ENCODE measurements at regions not wholly inside any gene's neighbourhood (a gene's known extent, or its start where the extent isn't known, plus 50 kb on each side); places are given as distances from the start of the nearest gene placed in this dataset.

DNA sequence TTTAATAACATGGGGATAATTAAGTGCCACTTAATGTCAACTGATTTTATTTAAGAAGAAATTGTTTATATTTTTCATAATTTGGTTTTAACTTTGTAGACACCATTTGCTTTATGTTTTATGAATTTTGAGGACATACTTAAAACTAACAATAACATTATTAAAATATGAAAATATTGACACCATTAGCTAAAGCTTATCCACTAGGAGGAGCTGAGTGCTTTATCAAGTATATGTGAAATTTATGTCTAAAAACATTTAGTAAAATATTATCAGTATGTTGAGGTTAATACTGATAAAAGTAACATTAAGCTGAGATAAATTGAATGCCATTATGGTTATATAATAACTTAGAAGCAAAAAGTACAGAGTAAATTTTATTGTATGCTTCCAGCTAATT, 622.1 kb downstream of the ARL4A start (continued):
- TF ChIP-seq KLF5 (IDR thresholded peaks at IDR 0.05; ENCODE audit: partially characterized antibody) (no peak), DPF2 (IDR thresholded peaks at IDR 0.05) (no peak), SUZ12 (IDR thresholded peaks at IDR 0.05; ENCODE audit: unreplicated experiment) (no peak), ESRRA (IDR thresholded peaks at IDR 0.05; ENCODE audit: low read length) (no peak), ATF2 (IDR thresholded peaks at IDR 0.05; ENCODE audit: low read length) (no peak), IRF3 (IDR thresholded peaks at IDR 0.05) (no peak)
- TF ChIP-seq, protein P1, sequence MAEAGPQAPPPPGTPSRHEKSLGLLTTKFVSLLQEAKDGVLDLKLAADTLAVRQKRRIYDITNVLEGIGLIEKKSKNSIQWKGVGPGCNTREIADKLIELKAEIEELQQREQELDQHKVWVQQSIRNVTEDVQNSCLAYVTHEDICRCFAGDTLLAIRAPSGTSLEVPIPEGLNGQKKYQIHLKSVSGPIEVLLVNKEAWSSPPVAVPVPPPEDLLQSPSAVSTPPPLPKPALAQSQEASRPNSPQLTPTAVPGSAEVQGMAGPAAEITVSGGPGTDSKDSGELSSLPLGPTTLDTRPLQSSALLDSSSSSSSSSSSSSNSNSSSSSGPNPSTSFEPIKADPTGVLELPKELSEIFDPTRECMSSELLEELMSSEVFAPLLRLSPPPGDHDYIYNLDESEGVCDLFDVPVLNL (IDR thresholded peaks at IDR 0.05; ENCODE audit: low read depth, low read length): no peak

DNA sequence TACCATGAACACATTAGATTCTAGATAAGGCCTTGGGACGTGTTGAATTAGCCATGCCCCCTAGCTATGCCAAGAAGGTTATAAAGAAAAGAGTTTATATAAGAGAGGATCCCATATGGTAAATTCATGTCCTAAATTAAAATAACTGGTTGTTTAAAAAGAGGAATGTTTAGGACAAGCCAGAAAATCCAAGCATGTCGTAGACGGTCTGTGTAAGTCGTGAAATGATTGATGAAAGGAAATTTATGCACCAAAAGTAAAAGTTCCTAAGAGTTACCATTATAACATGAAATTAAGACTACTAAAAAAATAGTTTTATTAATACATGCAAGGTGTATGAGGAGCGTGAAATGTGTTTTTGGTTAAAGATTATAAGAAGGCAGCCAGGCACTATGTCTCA, 624.9 kb downstream of the ARL4A start:
- Histone ChIP-seq H3K4me2 (ENCODE audit: control insufficient read depth, insufficient read depth) (no peak overlapping the region), H3K4me3 (no peak overlapping the region), H3K79me2 (ENCODE audit: control insufficient read depth, insufficient read depth, low read length) (no peaks in the 10 kb centered on the region), H4K20me1 (ENCODE audit: control insufficient read depth, insufficient read depth) (no peaks in the 10 kb centered on the region), H3K9me3 (replicated peaks; ENCODE audit: control insufficient read depth, insufficient read depth, low read length) (no peaks in the 10 kb centered on the region), H3K27ac (ENCODE audit: control insufficient read depth, insufficient read depth) (no peak overlapping the region), H3K27me3 (replicated peaks in 1 of 2; ENCODE audit: control insufficient read depth in 2 of 2, insufficient read depth in 2 of 2, low read length in 1 of 2) (no peaks in the 10 kb centered on the region), H3K4me1 (ENCODE audit: control insufficient read depth, insufficient read depth, low read length) (no peaks in the 10 kb centered on the region), H3K36me3 (ENCODE audit: control insufficient read depth in 2 of 2, insufficient read depth in 2 of 2, low read length in 1 of 2) (no peaks in the 10 kb centered on the region), H3K9ac (ENCODE audit: control insufficient read depth, insufficient read depth, low read length) (no peak overlapping the region), H2AFZ (ENCODE audit: control insufficient read depth, low read depth, low read length) (no peak overlapping the region)
- 24% methylated on average over 5 of the region's 5 CpGs for WGBS (ENCODE audit: insufficient coverage, insufficient replicate concordance, low lambda C conversion rate, missing lambda C conversion rate)
- intact Hi-C loops (cut with micrococcal nuclease; ENCODE audit: unreplicated experiment) (no loop called here), in situ Hi-C loops (cut with MboI) (no loop called here)
- ChIA-PET POLR2A (no interaction called here), SMC1A (ENCODE audit: uncharacterized antibody, unreplicated experiment) (no interaction called here), CTCF (no interaction called here), RAD21 (ENCODE audit: unreplicated experiment) (no interaction called here)
- DNase-seq (ENCODE audit: low read depth, low spot score) (no peak), ATAC-seq (no peak), FAIRE-seq (no peak)
- no TSS peak for BruUV-seq (replicated peaks)
- TF ChIP-seq CBFB (IDR thresholded peaks at IDR 0.05; ENCODE audit: low read depth): no peak
- TF ChIP-seq CHD2 (IDR thresholded peaks at IDR 0.05; ENCODE audit: borderline replicate concordance, low read depth, low read length): no peak
- no peak for TF ChIP-seq NKRF (conservative IDR thresholded peaks at IDR 0.05)
- no peak for TF ChIP-seq RFX5 (IDR thresholded peaks at IDR 0.05; ENCODE audit: low read depth, low read length)
- TF ChIP-seq ZNF24 (IDR thresholded peaks at IDR 0.05): no peak
- no peak for TF ChIP-seq NRF1 (conservative IDR thresholded peaks at IDR 0.05; ENCODE audit: low read depth, low read length)
- TF ChIP-seq STAT3 (IDR thresholded peaks at IDR 0.05; ENCODE audit: low read depth, low read length): no peak
- TF ChIP-seq, protein P2, sequence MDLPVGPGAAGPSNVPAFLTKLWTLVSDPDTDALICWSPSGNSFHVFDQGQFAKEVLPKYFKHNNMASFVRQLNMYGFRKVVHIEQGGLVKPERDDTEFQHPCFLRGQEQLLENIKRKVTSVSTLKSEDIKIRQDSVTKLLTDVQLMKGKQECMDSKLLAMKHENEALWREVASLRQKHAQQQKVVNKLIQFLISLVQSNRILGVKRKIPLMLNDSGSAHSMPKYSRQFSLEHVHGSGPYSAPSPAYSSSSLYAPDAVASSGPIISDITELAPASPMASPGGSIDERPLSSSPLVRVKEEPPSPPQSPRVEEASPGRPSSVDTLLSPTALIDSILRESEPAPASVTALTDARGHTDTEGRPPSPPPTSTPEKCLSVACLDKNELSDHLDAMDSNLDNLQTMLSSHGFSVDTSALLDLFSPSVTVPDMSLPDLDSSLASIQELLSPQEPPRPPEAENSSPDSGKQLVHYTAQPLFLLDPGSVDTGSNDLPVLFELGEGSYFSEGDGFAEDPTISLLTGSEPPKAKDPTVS (IDR thresholded peaks at IDR 0.05; ENCODE audit: low read depth, low read length): no peak
- TF ChIP-seq, protein P1 (IDR thresholded peaks at IDR 0.05; ENCODE audit: low read depth, low read length): no peak
- TF ChIP-seq CHD4 (IDR thresholded peaks at IDR 0.05): no peak
- TF ChIP-seq BRCA1 (IDR thresholded peaks at IDR 0.05; ENCODE audit: low read depth, low read length): no peak

Measured in GM12878 (cell line).